ENCODE measurements at regions not wholly inside any gene's neighbourhood (a gene's known extent, or its start where the extent isn't known, plus 50 kb on each side); places are given as distances from the start of the nearest gene placed in this dataset.

GRCh38 chr14:42927313-42927712 lies 1320.6 kb downstream of the LRFN5 start:
- TF ChIP-seq, protein P1, sequence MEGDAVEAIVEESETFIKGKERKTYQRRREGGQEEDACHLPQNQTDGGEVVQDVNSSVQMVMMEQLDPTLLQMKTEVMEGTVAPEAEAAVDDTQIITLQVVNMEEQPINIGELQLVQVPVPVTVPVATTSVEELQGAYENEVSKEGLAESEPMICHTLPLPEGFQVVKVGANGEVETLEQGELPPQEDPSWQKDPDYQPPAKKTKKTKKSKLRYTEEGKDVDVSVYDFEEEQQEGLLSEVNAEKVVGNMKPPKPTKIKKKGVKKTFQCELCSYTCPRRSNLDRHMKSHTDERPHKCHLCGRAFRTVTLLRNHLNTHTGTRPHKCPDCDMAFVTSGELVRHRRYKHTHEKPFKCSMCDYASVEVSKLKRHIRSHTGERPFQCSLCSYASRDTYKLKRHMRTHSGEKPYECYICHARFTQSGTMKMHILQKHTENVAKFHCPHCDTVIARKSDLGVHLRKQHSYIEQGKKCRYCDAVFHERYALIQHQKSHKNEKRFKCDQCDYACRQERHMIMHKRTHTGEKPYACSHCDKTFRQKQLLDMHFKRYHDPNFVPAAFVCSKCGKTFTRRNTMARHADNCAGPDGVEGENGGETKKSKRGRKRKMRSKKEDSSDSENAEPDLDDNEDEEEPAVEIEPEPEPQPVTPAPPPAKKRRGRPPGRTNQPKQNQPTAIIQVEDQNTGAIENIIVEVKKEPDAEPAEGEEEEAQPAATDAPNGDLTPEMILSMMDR (IDR thresholded peaks at IDR 0.05), result no peak
- TF ChIP-seq EP300 (IDR thresholded peaks at IDR 0.05), result no peak
- TF ChIP-seq POLR2A (IDR thresholded peaks at IDR 0.05), result no peak
